ENCODE measurements at regions not wholly inside any gene's neighbourhood (a gene's known extent, or its start where the extent isn't known, plus 50 kb on each side); places are given as distances from the start of the nearest gene placed in this dataset.

DNA sequence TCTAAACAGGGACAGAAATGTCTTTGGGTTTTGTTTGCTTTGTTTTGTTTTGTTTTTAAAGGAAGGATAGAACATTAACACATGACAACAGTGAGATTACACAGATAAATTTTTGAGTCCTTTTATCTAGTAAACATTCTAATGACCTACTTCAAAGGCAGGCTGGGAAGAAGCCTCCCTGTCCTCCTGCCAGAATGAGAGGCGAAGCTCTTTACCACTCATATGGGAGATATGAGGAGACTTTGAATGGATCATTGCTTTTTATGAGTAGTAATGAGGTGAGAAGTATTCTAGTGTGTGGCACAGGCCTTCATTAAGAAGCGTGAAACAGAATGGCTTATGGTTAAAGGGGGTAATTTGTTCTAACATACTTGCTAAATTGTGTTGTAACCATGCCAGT lies 172.0 kb downstream of the FBXO8 start:
- no peaks in the 10 kb centered on the region for H3K36me3 ChIP-seq (ENCODE audit: control insufficient read depth, insufficient read depth, low read length)
- H3K27ac ChIP-seq (ENCODE audit: low read depth, low read length) = no peak overlapping the region
- H3K79me1 ChIP-seq (ENCODE audit: low read length) = no peaks in the 10 kb centered on the region
- peak; percentile 23 for DNase-seq
- H3K79me2 ChIP-seq (ENCODE audit: control insufficient read depth, insufficient read depth, low read length) = no peaks in the 10 kb centered on the region
- no peak overlapping the region for H2BK120ac ChIP-seq (ENCODE audit: low read depth, low read length)
- H4K5ac ChIP-seq (ENCODE audit: low read length) = no peak overlapping the region
- no peaks in the 10 kb centered on the region for H3K27me3 ChIP-seq (ENCODE audit: insufficient read depth, low read length, poor library complexity)
- no peaks in the 10 kb centered on the region for H3K4me1 ChIP-seq (ENCODE audit: control insufficient read depth, low read depth, low read length)
- no peak overlapping the region for H3K9ac ChIP-seq (ENCODE audit: low read length)
- H3K56ac ChIP-seq (ENCODE audit: low read length) = no peak overlapping the region
- no CpG with 5 or more reads among the region's 2 CpGs for WGBS (ENCODE audit: extremely low coverage, insufficient coverage, low lambda C conversion rate)
- H3K4me2 ChIP-seq (ENCODE audit: low read length) = no peak overlapping the region
- H4K8ac ChIP-seq (ENCODE audit: low read depth, low read length) = no peak overlapping the region
- no peak overlapping the region for H2BK15ac ChIP-seq (replicated peaks; ENCODE audit: low read depth)
- H3K4me3 ChIP-seq (ENCODE audit: low read length) = no peak overlapping the region
- no peak overlapping the region for H3K18ac ChIP-seq (ENCODE audit: low read length)
- no peak overlapping the region for H2BK5ac ChIP-seq (ENCODE audit: low read length)
- H3K4ac ChIP-seq (ENCODE audit: low read depth, low read length) = no peak overlapping the region
- no peak overlapping the region for H2AK5ac ChIP-seq (ENCODE audit: low read length)
- no peak overlapping the region for H3K23ac ChIP-seq (ENCODE audit: low read length)

- Histone ChIP-seq H2AK5ac (ENCODE audit: low read length) (no peak overlapping the region), H3K9ac (ENCODE audit: low read length) (no peak overlapping the region), H3K4ac (ENCODE audit: low read depth, low read length) (no peak overlapping the region), H3K4me1 (ENCODE audit: control insufficient read depth, low read depth, low read length) (no peaks in the 10 kb centered on the region), H4K8ac (ENCODE audit: low read depth, low read length) (no peak overlapping the region), H3K27me3 (ENCODE audit: insufficient read depth, low read length, poor library complexity) (no peaks in the 10 kb centered on the region), H3K56ac (ENCODE audit: low read length) (no peak overlapping the region), H3K4me3 (ENCODE audit: low read length) (no peak overlapping the region), H3K23ac (ENCODE audit: low read length) (no peak overlapping the region), H3K4me2 (ENCODE audit: low read length) (no peak overlapping the region), H2BK120ac (ENCODE audit: low read depth, low read length) (no peak overlapping the region), H3K27ac (ENCODE audit: low read depth, low read length) (no peak overlapping the region), H3K36me3 (ENCODE audit: control insufficient read depth, insufficient read depth, low read length) (no peaks in the 10 kb centered on the region), H3K79me1 (ENCODE audit: low read length) (no peaks in the 10 kb centered on the region), H4K5ac (ENCODE audit: low read length) (no peak overlapping the region), H2BK15ac (replicated peaks; ENCODE audit: low read depth) (no peak overlapping the region), H2BK5ac (ENCODE audit: low read length) (no peak overlapping the region), H3K18ac (ENCODE audit: low read length) (no peak overlapping the region), H3K79me2 (ENCODE audit: control insufficient read depth, insufficient read depth, low read length) (no peaks in the 10 kb centered on the region)
- WGBS (ENCODE audit: extremely low coverage, insufficient coverage, low lambda C conversion rate) = no CpG with 5 or more reads among the region's 9 CpGs
- DNase-seq = no peak
Observed at GRCh38 chr4:174110180-174110579, 173.3 kb downstream of the FBXO8 start.

DNA sequence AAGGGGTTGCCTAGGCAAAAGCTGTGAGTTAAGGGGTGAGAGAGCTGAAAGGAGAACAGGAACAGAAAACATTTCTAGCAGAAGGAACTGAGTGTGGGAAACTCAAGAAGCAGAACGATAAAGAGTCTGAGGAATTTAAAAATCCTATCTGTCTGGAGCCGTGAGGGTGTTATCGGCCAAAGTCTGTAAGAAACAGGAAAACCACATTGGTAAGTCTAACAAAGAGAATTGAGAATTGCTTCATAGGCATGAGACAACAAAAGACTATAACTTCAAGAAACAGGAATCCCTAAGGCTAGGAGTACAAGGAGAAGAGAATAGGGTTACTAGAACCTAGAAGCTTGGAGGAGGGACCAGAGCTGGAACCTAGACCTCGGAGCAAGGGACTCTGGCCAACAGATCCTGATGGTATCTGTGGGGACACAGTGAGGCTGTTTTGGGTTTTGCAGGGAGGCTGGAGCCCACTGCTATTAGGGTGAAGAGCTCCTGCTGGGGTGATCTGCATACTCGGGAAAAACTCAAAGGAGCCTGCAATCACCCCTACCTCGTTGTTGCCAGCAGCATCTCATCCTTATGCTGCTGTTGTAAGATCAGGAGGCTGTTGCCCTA lies 175.6 kb downstream of the FBXO8 start:
- WGBS (ENCODE audit: extremely low coverage, insufficient coverage, low lambda C conversion rate) = no CpG with 5 or more reads among the region's 6 CpGs
- no peak overlapping the region for H4K5ac ChIP-seq (ENCODE audit: low read length)

DNA sequence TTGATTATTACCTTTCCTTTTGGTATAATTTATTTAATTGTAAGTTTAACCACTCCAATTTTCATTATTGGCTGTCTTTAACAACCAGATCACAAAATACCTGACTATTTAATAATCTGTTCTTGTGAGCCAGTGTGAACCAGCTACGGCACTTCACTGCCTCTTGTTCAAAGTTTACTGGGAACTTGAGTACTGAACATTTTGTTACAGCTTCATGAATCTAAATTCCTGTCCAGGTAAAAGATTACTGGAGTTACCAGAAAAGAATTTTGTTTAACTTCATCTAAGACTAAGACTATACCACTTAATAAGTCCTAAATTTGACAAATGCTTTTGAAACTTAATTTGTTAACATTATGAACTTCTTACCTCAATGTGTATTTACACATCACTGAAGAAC lies 178.3 kb downstream of the FBXO8 start:
- H3K18ac ChIP-seq (ENCODE audit: low read length) = no peak overlapping the region
- H2AK5ac ChIP-seq (ENCODE audit: low read length) = no peak overlapping the region
- H2BK15ac ChIP-seq (replicated peaks; ENCODE audit: low read depth) = no peak overlapping the region
- no peak overlapping the region for H4K5ac ChIP-seq (ENCODE audit: low read length)
- H3K4ac ChIP-seq (ENCODE audit: low read depth, low read length) = no peak overlapping the region
- H3K4me1 ChIP-seq (ENCODE audit: control insufficient read depth, low read depth, low read length) = no peaks in the 10 kb centered on the region
- H3K36me3 ChIP-seq (ENCODE audit: control insufficient read depth, insufficient read depth, low read length) = no peaks in the 10 kb centered on the region
- no peak overlapping the region for H4K8ac ChIP-seq (ENCODE audit: low read depth, low read length)
- H3K4me3 ChIP-seq (ENCODE audit: low read length) = no peak overlapping the region
- H3K79me1 ChIP-seq (ENCODE audit: low read length) = no peaks in the 10 kb centered on the region
- no peaks in the 10 kb centered on the region for H3K27me3 ChIP-seq (ENCODE audit: insufficient read depth, low read length, poor library complexity)
- no peaks in the 10 kb centered on the region for H3K79me2 ChIP-seq (ENCODE audit: control insufficient read depth, insufficient read depth, low read length)
- no peak overlapping the region for H3K23ac ChIP-seq (ENCODE audit: low read length)
- H2BK5ac ChIP-seq (ENCODE audit: low read length) = no peak overlapping the region
- DNase-seq = no peak
- no CpG with 5 or more reads among the region's 1 CpG for WGBS (ENCODE audit: extremely low coverage, insufficient coverage, low lambda C conversion rate)
- no peak overlapping the region for H3K56ac ChIP-seq (ENCODE audit: low read length)
- H2BK120ac ChIP-seq (ENCODE audit: low read depth, low read length) = no peak overlapping the region
- no peak overlapping the region for H3K27ac ChIP-seq (ENCODE audit: low read depth, low read length)
- no peak overlapping the region for H3K4me2 ChIP-seq (ENCODE audit: low read length)
- no peak overlapping the region for H3K9ac ChIP-seq (ENCODE audit: low read length)

More for the DNA sequence above, 175.6 kb downstream of the FBXO8 start:
- Histone ChIP-seq H3K27ac (ENCODE audit: low read depth, low read length) (no peak overlapping the region), H3K79me1 (ENCODE audit: low read length) (no peaks in the 10 kb centered on the region), H3K27me3 (ENCODE audit: insufficient read depth, low read length, poor library complexity) (no peaks in the 10 kb centered on the region), H3K23ac (ENCODE audit: low read length) (no peak overlapping the region), H2BK15ac (replicated peaks; ENCODE audit: low read depth) (no peak overlapping the region), H3K4me3 (ENCODE audit: low read length) (no peak overlapping the region), H3K56ac (ENCODE audit: low read length) (no peak overlapping the region), H2BK5ac (ENCODE audit: low read length) (no peak overlapping the region), H3K4me1 (ENCODE audit: control insufficient read depth, low read depth, low read length) (no peaks in the 10 kb centered on the region), H3K36me3 (ENCODE audit: control insufficient read depth, insufficient read depth, low read length) (no peaks in the 10 kb centered on the region), H3K79me2 (ENCODE audit: control insufficient read depth, insufficient read depth, low read length) (no peaks in the 10 kb centered on the region), H2BK120ac (ENCODE audit: low read depth, low read length) (no peak overlapping the region), H2AK5ac (ENCODE audit: low read length) (no peak overlapping the region), H3K4me2 (ENCODE audit: low read length) (no peak overlapping the region), H3K4ac (ENCODE audit: low read depth, low read length) (no peak overlapping the region), H3K9ac (ENCODE audit: low read length) (no peak overlapping the region), H4K8ac (ENCODE audit: low read depth, low read length) (no peak overlapping the region), H3K18ac (ENCODE audit: low read length) (no peak overlapping the region)
- peak; percentile 21 for DNase-seq

DNA sequence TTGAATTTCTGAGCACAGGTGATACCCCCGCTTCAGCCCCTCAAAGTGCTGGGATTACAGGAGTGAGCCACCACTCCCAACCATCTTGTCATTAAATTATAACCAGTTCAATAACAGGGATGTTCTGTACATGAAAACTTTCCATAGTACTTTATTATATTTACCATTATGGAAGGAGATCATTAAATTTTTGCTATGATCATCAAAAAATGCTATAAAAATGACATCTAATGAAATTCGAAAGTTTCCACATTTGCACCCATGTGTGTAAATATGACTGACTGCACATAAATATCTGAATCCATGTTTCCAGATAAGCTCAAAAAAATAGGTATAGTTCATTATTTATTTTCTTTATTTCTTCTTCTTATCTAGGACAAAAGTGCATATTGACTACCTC lies 182.6 kb downstream of the FBXO8 start:
- Histone ChIP-seq H4K5ac (ENCODE audit: low read length) (no peak overlapping the region), H3K79me1 (ENCODE audit: low read length) (no peaks in the 10 kb centered on the region), H2BK5ac (ENCODE audit: low read length) (no peak overlapping the region), H3K18ac (ENCODE audit: low read length) (no peak overlapping the region), H3K23ac (ENCODE audit: low read length) (no peak overlapping the region), H2BK15ac (replicated peaks; ENCODE audit: low read depth) (no peak overlapping the region), H3K4ac (ENCODE audit: low read depth, low read length) (no peak overlapping the region), H3K27ac (ENCODE audit: low read depth, low read length) (no peak overlapping the region), H2AK5ac (ENCODE audit: low read length) (no peak overlapping the region), H3K4me1 (ENCODE audit: control insufficient read depth, low read depth, low read length) (no peaks in the 10 kb centered on the region), H3K56ac (ENCODE audit: low read length) (no peak overlapping the region), H3K4me3 (ENCODE audit: low read length) (no peak overlapping the region), H3K79me2 (ENCODE audit: control insufficient read depth, insufficient read depth, low read length) (no peaks in the 10 kb centered on the region), H3K4me2 (ENCODE audit: low read length) (no peak overlapping the region), H4K8ac (ENCODE audit: low read depth, low read length) (no peak overlapping the region), H3K9ac (ENCODE audit: low read length) (no peak overlapping the region), H3K27me3 (ENCODE audit: insufficient read depth, low read length, poor library complexity) (no peaks in the 10 kb centered on the region), H2BK120ac (ENCODE audit: low read depth, low read length) (no peak overlapping the region), H3K36me3 (ENCODE audit: control insufficient read depth, insufficient read depth, low read length) (no peaks in the 10 kb centered on the region)
- WGBS (ENCODE audit: extremely low coverage, insufficient coverage, low lambda C conversion rate) = no CpG with 5 or more reads among the region's 2 CpGs
- DNase-seq = no peak

- Histone ChIP-seq H2BK120ac (ENCODE audit: low read depth, low read length) (no peak overlapping the region), H3K27ac (ENCODE audit: low read depth, low read length) (no peak overlapping the region), H3K79me1 (ENCODE audit: low read length) (no peaks in the 10 kb centered on the region), H3K56ac (ENCODE audit: low read length) (no peak overlapping the region), H4K5ac (ENCODE audit: low read length) (no peak overlapping the region), H4K8ac (ENCODE audit: low read depth, low read length) (no peak overlapping the region), H3K9ac (ENCODE audit: low read length) (no peak overlapping the region), H3K36me3 (ENCODE audit: control insufficient read depth, insufficient read depth, low read length) (no peaks in the 10 kb centered on the region), H2BK5ac (ENCODE audit: low read length) (no peak overlapping the region), H3K4me2 (ENCODE audit: low read length) (no peak overlapping the region), H3K4me3 (ENCODE audit: low read length) (no peak overlapping the region), H2AK5ac (ENCODE audit: low read length) (no peak overlapping the region), H3K27me3 (ENCODE audit: insufficient read depth, low read length, poor library complexity) (no peaks in the 10 kb centered on the region), H3K4ac (ENCODE audit: low read depth, low read length) (no peak overlapping the region), H2BK15ac (replicated peaks; ENCODE audit: low read depth) (no peak overlapping the region), H3K4me1 (ENCODE audit: control insufficient read depth, low read depth, low read length) (no peaks in the 10 kb centered on the region), H3K79me2 (ENCODE audit: control insufficient read depth, insufficient read depth, low read length) (no peaks in the 10 kb centered on the region), H3K18ac (ENCODE audit: low read length) (no peak overlapping the region), H3K23ac (ENCODE audit: low read length) (no peak overlapping the region)
- no peak for DNase-seq
Observed at GRCh38 chr4:174099712-174100111, 183.8 kb downstream of the FBXO8 start.
